HEK293T (cell line): ENCODE measurements at regions not wholly inside any gene's neighbourhood (a gene's known extent, or its start where the extent isn't known, plus 50 kb on each side); places are given as distances from the start of the nearest gene placed in this dataset.

Experiments
- ARNT ChIP-seq: fragments of 450-650 bp; IDR thresholded peaks from 2 replicates; pipeline ENCODE4 v1.6.1; 2017; ENCODE audit warnings: mild to moderate bottlenecking
- BHLHE40 ChIP-seq: fragments of 450-650 bp; IDR thresholded peaks from 2 replicates; pipeline ENCODE4 v1.6.1; 2016; ENCODE audit warnings: mild to moderate bottlenecking, moderate library complexity, borderline replicate concordance
- CTBP1 ChIP-seq: fragments of 450-650 bp; IDR thresholded peaks from 2 replicates; pipeline ENCODE4 v1.6.1; 2016; ENCODE audit warnings: borderline replicate concordance
- ELF4 ChIP-seq: fragments of 450-650 bp; IDR thresholded peaks from 2 replicates; pipeline ENCODE4 v1.6.1; 2017; ENCODE audit warnings: antibody characterized with exemption
- FOXA1 ChIP-seq: fragments of 450-650 bp; IDR thresholded peaks from 2 replicates; pipeline ENCODE4 v1.6.1; 2016; ENCODE audit warnings: mild to moderate bottlenecking
- FOXK2 ChIP-seq: fragments of 450-650 bp; IDR thresholded peaks from 2 replicates; pipeline ENCODE4 v1.6.1; 2016; ENCODE audit warnings: mild to moderate bottlenecking
- FOXM1 ChIP-seq: fragments of 450-650 bp; IDR thresholded peaks from 2 replicates; pipeline ENCODE4 v1.6.1; 2017; ENCODE audit warnings: mild to moderate bottlenecking, borderline replicate concordance
- HDGF ChIP-seq: fragments of 450-650 bp; IDR thresholded peaks from 2 replicates; pipeline ENCODE4 v1.6.1; 2017; ENCODE audit warnings: antibody characterized with exemption, borderline replicate concordance
- NFRKB ChIP-seq: fragments of 450-650 bp; IDR thresholded peaks from 2 replicates; pipeline ENCODE4 v1.6.1; 2016; ENCODE audit warnings: mild to moderate bottlenecking, moderate library complexity
- PKNOX1 ChIP-seq: fragments of 450-650 bp; IDR thresholded peaks from 2 replicates; pipeline ENCODE4 v1.6.1; 2016
- SP1 ChIP-seq: fragments of 450-650 bp; IDR thresholded peaks from 2 replicates; pipeline ENCODE4 v1.6.1; 2017
- SUZ12 ChIP-seq: fragments of 450-650 bp; IDR thresholded peaks from 2 replicates; pipeline ENCODE4 v1.6.1; 2016; ENCODE audit warnings: mild to moderate bottlenecking
- TARDBP ChIP-seq: fragments of 450-650 bp; IDR thresholded peaks from 2 replicates; pipeline ENCODE4 v1.6.1; 2016

GRCh38 chr6:14518515-14519217 is 401.1 kb downstream of the CD83 start:
- TF ChIP-seq ELF4 (no peak), SP1 (no peak), FOXK2 (no peak), FOXM1 (no peak), FOXA1 (no peak), HDGF (no peak), ARNT (no peak), PKNOX1 (no peak), SUZ12 (no peak), NFRKB (no peak), BHLHE40 (no peak), TARDBP (no peak), CTBP1 (no peak)
